Upper lobe of left lung (tissue), 6 donors: ENCODE measurements at regions not wholly inside any gene's neighbourhood (a gene's known extent, or its start where the extent isn't known, plus 50 kb on each side); places are given as distances from the start of the nearest gene placed in this dataset.
A peak's percentile ranks its signal among the peaks of the same experiment; 100 is the strongest.

ENCODE experiments used
- ATAC-seq, 2 donors: fragments of 200-7000 bp; cut with Tn5 transposase; one replicate each; pipeline ENCODE4 v1.9.1; 2022; ENCODE audit warnings: mild to moderate bottlenecking in 2 of 2, moderate library complexity in 2 of 2; ENCODE audit not compliant: low FRiP score in 2 of 2
- DNase-seq, 2 donors: peaks; one replicate each; pipeline ENCODE4 v3.0.0-alpha.2; 2019 to 2020
- H3K27ac ChIP-seq, 4 donors: fragments of 200-600 bp; sonication (generic); one replicate each; pipeline ENCODE4 v1.5.1; 2016 to 2019
- H3K27me3 ChIP-seq, 4 donors: fragments of 200-600 bp; sonication (generic); one replicate each; pipeline ENCODE4 v1.5.1; 2017 to 2019
- H3K36me3 ChIP-seq, 4 donors: fragments of 200-600 bp; sonication (generic); one replicate each; pipeline ENCODE4 v1.5.1; 2016 to 2019
- H3K4me1 ChIP-seq, 4 donors: fragments of 200-600 bp; sonication (generic); one replicate each; pipeline ENCODE4 v1.5.1; 2018 to 2019
- H3K4me3 ChIP-seq, 4 donors: fragments of 200-600 bp; sonication (generic); one replicate each; pipeline ENCODE4 v1.5.1; 2017 to 2019; ENCODE audit warnings: mild to moderate bottlenecking in 2 of 4, moderate library complexity in 1 of 4
- H3K9me3 ChIP-seq, 4 donors: fragments of 200-600 bp; sonication (generic); one replicate each; pipeline ENCODE4 v1.5.1; 2018 to 2019
- EP300 ChIP-seq, 4 donors: sonication (generic); formaldehyde crosslinking; IDR thresholded peaks; one replicate each; pipeline ENCODE4 v1.5.1; 2017; ENCODE audit warnings: antibody characterized with exemption in 4 of 4, control low read depth in 2 of 4
- POLR2A ChIP-seq, 4 donors: fragments of 450-650 bp; IDR thresholded peaks; one replicate each; pipeline ENCODE4 v1.5.1; 2016 to 2017; ENCODE audit warnings: antibody characterized with exemption in 4 of 4, mild to moderate bottlenecking in 2 of 4
- POLR2AphosphoS5 ChIP-seq, 2 donors: sonication (generic); formaldehyde crosslinking; IDR thresholded peaks; one replicate each; pipeline ENCODE4 v1.5.1; 2017; ENCODE audit warnings: antibody characterized with exemption in 2 of 2
- WGBS, 2 donors: methylation state at CpG; one replicate each; pipeline ENCODE4 v1.1.5; 2017 to 2018; 5-methylcytosine and 5-hydroxymethylcytosine counted together
- TF ChIP-seq, protein P1 (sequence below), 6 experiments: fragments of 450-650 bp in 4 of 6; fragments of 200-600 bp in 2 of 6; sonication (generic) in 2 of 6; IDR thresholded peaks; one replicate each; pipeline ENCODE4 v1.5.1; 2016 to 2019; ENCODE audit warnings: antibody characterized with exemption in 6 of 6
- donor health status: DM: no; HTN: no; CAD: no; lungs with moderate emphysema.
- donor health status: DM: no; HTN: yes; CAD: no; lungs with severe emphysema.

DNA sequence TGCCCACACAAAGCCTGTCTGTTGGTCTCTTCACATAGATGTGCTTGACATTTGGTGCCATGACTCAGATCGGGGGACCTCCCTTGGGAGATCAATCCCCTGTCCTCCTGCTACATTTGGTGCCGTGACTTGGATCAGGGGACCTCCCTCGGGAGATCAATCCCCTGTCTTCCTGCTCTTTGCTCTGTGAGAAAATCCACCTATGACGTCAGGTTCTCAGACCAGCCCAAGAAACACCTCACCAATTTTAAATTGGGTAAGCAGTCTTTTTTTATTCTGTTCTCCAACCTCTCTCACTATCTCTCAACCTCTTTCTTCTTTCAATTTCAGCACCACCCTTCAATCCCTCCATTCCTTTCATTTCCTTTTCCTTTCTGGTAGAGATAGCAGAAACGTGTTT, 159.6 kb upstream of the AGTR2 start:
- ATAC-seq: no peak
- no peak for DNase-seq
- Histone ChIP-seq H3K4me3 (no peak overlapping the region), H3K27me3 (no peaks in the 10 kb centered on the region), H3K4me1 (peaks cover 0 to 13% (median 0%) of the 10 kb centered on the region in 4 donors), H3K36me3 (no peaks in the 10 kb centered on the region), H3K27ac (peak overlapping the region in 2 of 4 donors; percentile 62 to 73), H3K9me3 (no peaks in the 10 kb centered on the region)
- WGBS, 2 donors: 72 to 81% methylated on average over 5 of the region's 5 CpGs
- no peak for TF ChIP-seq POLR2AphosphoS5 (IDR thresholded peaks at IDR 0.05)
- no peak for TF ChIP-seq EP300 (IDR thresholded peaks at IDR 0.05)
- TF ChIP-seq POLR2A (IDR thresholded peaks at IDR 0.05): no peak
- TF ChIP-seq, protein P1, sequence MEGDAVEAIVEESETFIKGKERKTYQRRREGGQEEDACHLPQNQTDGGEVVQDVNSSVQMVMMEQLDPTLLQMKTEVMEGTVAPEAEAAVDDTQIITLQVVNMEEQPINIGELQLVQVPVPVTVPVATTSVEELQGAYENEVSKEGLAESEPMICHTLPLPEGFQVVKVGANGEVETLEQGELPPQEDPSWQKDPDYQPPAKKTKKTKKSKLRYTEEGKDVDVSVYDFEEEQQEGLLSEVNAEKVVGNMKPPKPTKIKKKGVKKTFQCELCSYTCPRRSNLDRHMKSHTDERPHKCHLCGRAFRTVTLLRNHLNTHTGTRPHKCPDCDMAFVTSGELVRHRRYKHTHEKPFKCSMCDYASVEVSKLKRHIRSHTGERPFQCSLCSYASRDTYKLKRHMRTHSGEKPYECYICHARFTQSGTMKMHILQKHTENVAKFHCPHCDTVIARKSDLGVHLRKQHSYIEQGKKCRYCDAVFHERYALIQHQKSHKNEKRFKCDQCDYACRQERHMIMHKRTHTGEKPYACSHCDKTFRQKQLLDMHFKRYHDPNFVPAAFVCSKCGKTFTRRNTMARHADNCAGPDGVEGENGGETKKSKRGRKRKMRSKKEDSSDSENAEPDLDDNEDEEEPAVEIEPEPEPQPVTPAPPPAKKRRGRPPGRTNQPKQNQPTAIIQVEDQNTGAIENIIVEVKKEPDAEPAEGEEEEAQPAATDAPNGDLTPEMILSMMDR (IDR thresholded peaks at IDR 0.05): no peak

DNA sequence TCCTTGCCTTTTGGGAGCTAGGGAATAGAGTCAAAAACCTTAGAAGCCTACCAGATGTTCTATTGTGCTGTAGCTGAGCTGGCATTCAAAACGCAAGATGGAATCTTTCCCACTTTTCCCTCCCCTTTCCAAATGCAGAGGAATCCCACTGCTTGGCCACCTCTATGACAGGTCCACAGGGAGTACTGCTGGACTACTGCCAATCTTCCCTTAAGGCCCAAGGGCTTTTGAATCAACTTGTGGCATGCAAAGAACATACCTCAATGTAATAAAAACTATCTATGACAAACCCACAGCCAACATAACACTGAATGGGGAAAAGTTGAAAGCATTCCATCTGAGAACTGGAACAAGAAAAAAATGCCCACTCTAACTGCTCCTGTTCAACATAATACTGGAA, 139.2 kb upstream of the AGTR2 start:
- H3K36me3 ChIP-seq: no peaks in the 10 kb centered on the region
- WGBS, 2 donors: 42 to 60% methylated on average over 1 of the region's 1 CpG
- TF ChIP-seq EP300 (IDR thresholded peaks at IDR 0.05) (no peak), POLR2A (IDR thresholded peaks at IDR 0.05) (no peak)
- TF ChIP-seq, protein P1 (IDR thresholded peaks at IDR 0.05): no peak
- ATAC-seq (no peak), DNase-seq (no peak)
- H3K27me3 ChIP-seq: no peaks in the 10 kb centered on the region
- peaks cover 0 to 9% (median 0%) of the 10 kb centered on the region in 4 donors for H3K9me3 ChIP-seq
- H3K4me1 ChIP-seq: no peaks in the 10 kb centered on the region
- H3K27ac ChIP-seq: no peak overlapping the region
- H3K4me3 ChIP-seq: no peak overlapping the region
